GM12874 (cell line): ENCODE measurements at regions not wholly inside any gene's neighbourhood (a gene's known extent, or its start where the extent isn't known, plus 50 kb on each side); places are given as distances from the start of the nearest gene placed in this dataset.

Experiments
- TF ChIP-seq, protein P1 (sequence below): IDR thresholded peaks from 2 replicates; pipeline ENCODE4 v1.5.1; 2011; ENCODE audit warnings: low read depth, mild to moderate bottlenecking, control low read depth, low read length, moderate library complexity; ENCODE audit not compliant: insufficient read depth

DNA sequence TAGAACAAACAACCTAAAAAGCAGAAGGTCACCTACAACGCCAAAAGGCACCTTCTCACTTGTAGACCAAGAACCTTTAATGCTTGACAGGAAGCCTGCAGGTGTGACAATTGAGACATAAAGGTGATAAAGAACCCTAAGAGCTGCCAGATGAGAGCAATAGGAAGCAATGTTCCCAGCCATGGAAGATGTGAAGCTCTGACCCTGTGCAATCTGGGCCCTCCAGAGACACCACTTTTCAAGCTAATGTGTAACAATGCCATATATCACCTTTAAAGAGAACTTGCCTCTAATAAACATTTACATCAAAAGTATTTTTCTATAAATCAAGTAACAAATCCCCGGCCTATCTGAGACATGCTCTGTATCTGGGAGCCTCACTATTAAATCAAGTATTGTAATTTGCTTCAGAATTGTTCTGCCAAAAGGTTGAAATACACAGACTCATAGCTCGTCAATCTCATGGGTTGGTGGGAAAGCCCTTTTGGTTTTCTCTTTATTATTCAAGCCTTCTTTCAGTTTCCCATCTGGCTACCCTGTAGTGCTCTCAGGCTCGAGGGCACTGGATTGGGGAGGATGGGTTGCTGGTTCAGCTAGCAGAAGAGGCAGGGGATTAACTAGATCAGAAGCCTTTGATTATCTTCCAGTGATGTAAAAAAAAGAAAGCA is 368.9 kb downstream of the BUD13 start:
- TF ChIP-seq, protein P1, sequence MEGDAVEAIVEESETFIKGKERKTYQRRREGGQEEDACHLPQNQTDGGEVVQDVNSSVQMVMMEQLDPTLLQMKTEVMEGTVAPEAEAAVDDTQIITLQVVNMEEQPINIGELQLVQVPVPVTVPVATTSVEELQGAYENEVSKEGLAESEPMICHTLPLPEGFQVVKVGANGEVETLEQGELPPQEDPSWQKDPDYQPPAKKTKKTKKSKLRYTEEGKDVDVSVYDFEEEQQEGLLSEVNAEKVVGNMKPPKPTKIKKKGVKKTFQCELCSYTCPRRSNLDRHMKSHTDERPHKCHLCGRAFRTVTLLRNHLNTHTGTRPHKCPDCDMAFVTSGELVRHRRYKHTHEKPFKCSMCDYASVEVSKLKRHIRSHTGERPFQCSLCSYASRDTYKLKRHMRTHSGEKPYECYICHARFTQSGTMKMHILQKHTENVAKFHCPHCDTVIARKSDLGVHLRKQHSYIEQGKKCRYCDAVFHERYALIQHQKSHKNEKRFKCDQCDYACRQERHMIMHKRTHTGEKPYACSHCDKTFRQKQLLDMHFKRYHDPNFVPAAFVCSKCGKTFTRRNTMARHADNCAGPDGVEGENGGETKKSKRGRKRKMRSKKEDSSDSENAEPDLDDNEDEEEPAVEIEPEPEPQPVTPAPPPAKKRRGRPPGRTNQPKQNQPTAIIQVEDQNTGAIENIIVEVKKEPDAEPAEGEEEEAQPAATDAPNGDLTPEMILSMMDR, result no peak

DNA sequence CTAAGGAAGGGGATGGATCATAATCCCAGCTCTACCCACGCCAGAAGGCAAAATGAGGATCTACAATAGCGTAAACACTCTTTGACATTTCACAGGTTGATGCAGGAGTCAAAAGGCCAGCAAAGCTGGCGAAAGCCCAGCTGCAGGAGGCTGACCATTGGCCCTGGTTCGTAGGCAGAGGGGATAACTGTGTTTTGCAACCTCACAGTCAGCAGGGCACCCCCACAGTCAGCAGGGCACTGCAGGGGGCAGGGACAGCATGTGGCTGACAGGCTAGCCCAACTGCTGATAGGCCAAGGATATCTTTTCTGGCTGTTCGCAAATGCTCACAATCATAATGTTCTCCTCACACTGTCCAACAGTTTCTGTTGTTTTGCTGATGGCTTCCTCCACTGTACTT is 372.7 kb downstream of the BUD13 start:
- TF ChIP-seq, protein P1, result no peak

DNA sequence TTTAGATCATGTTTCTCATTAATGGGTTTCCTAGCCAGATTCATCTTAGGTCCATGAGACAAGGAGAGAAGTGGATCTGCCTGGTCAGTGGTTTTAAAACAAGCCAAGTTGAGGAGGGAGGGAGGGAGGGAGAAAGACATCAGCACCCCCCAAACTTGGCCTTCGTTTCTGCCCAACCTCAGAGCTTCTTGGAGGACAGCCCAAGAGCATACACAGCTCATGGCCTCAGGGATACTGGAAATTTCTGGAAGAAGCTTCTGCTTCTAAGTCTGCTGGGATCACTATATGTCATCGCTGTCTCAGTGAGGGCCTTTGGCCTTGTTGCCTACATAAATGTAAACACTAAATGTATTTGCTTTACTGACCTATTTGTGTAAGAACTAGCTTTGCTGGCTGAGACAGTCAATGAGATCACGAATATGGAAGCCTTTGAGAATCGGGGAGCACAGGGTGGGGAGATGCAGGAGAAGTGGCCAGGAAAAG is 375.1 kb downstream of the BUD13 start:
- TF ChIP-seq, protein P1, result no peak

- TF ChIP-seq, protein P1, result no peak
Measured at GRCh38 chr11:116396331-116396730, 376.5 kb downstream of the BUD13 start.

- TF ChIP-seq, protein P1, result no peak
Measured at GRCh38 chr11:116394022-116394421, 378.8 kb downstream of the BUD13 start.

DNA sequence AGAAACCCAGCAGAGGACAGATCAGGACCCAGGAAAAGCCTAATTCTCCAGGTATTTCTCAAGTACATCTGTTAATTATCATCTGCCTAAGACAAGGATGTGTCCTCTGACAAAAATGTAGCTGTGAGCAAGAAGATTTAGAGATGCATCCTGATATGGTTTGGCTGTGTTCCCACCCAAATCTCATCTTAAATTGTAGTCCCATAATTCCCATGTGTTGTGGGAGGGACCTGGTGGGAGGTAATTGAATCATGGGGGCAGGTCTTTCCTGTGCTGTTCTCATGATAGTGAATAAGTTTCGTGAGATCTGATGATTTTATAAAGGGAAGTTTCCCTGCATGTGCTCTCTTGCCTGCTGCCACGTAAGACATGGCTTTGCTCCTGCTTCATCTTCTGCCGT is 381.8 kb downstream of the BUD13 start:
- TF ChIP-seq, protein P1, result no peak

GRCh38 chr11:116388146-116388545 is 384.6 kb downstream of the BUD13 start:
- TF ChIP-seq, protein P1, result no peak
